ENCODE measurements at regions not wholly inside any gene's neighbourhood (a gene's known extent, or its start where the extent isn't known, plus 50 kb on each side); places are given as distances from the start of the nearest gene placed in this dataset.

GRCh38 chr9:120210274-120210673 is 369.7 kb downstream of the CDK5RAP2 start:
- no peak for DNase-seq

GRCh38 chr9:120202856-120203654 is 376.9 kb downstream of the CDK5RAP2 start:
- DNase-seq, result no peak

- DNase-seq, result no peak
Observed at GRCh38 chr9:120198027-120198426, 381.9 kb downstream of the CDK5RAP2 start.

- DNase-seq, result no peak
Observed at GRCh38 chr9:120197605-120198004, 382.4 kb downstream of the CDK5RAP2 start.

GRCh38 chr9:120191141-120191540 is 388.8 kb downstream of the CDK5RAP2 start:
- no peak for DNase-seq

- DNase-seq, result no peak
Observed at GRCh38 chr9:120187758-120188157, 392.2 kb downstream of the CDK5RAP2 start.

GRCh38 chr9:120186276-120186675 is 393.7 kb downstream of the CDK5RAP2 start:
- DNase-seq, result no peak

GRCh38 chr9:120184266-120184665 is 395.7 kb downstream of the CDK5RAP2 start:
- no peak for DNase-seq

GRCh38 chr9:120183615-120184014 is 396.4 kb downstream of the CDK5RAP2 start:
- DNase-seq, result no peak

GRCh38 chr9:120182011-120182410 is 398.0 kb downstream of the CDK5RAP2 start:
- no peak for DNase-seq

- DNase-seq, result no peak
Observed at GRCh38 chr9:120177121-120177520, 402.8 kb downstream of the CDK5RAP2 start.

GRCh38 chr9:120175031-120175430 is 404.9 kb downstream of the CDK5RAP2 start:
- no peak for DNase-seq

- DNase-seq, result no peak
Observed at GRCh38 chr9:120161776-120162175, 418.2 kb downstream of the CDK5RAP2 start.

- no peak for DNase-seq
Observed at GRCh38 chr9:120158221-120158620, 421.7 kb downstream of the CDK5RAP2 start.

- no peak for DNase-seq
Observed at GRCh38 chr9:120156376-120156775, 423.6 kb downstream of the CDK5RAP2 start.

- no peak for DNase-seq
Observed at GRCh38 chr9:120153258-120153657, 426.7 kb downstream of the CDK5RAP2 start.

- no peak for DNase-seq
Observed at GRCh38 chr9:120152295-120152694, 427.7 kb downstream of the CDK5RAP2 start.

GRCh38 chr9:120151806-120152205 is 428.2 kb downstream of the CDK5RAP2 start:
- no peak for DNase-seq

- DNase-seq, result no peak
Observed at GRCh38 chr9:120151149-120151548, 428.8 kb downstream of the CDK5RAP2 start.

- no peak for DNase-seq
Observed at GRCh38 chr9:120138955-120139354, 441.0 kb downstream of the CDK5RAP2 start.

GRCh38 chr9:120137186-120137840 is 442.7 kb downstream of the CDK5RAP2 start:
- no peak for DNase-seq

- DNase-seq, result no peak
Observed at GRCh38 chr9:120136696-120137095, 443.3 kb downstream of the CDK5RAP2 start.

- DNase-seq, result no peak
Observed at GRCh38 chr9:120117081-120117480, 462.9 kb downstream of the CDK5RAP2 start.

GRCh38 chr9:120110520-120110919 is 469.4 kb downstream of the CDK5RAP2 start:
- DNase-seq, result no peak

GRCh38 chr9:120109242-120109641 is 470.7 kb downstream of the CDK5RAP2 start:
- no peak for DNase-seq

Measured in CD4-positive, alpha-beta T cell treated with Interleukin-10 for 1 hour (primary cell).